GM12878 (cell line): ENCODE measurements at regions not wholly inside any gene's neighbourhood (a gene's known extent, or its start where the extent isn't known, plus 50 kb on each side); places are given as distances from the start of the nearest gene placed in this dataset.

Experiments used
- KAT2A ChIP-seq: conservative IDR thresholded peaks from 2 replicates; pipeline ENCODE4 v1.6.1; 2011; ENCODE audit warnings: low read depth, low read length; ENCODE audit not compliant: control insufficient read depth
- MYC ChIP-seq: IDR thresholded peaks from 2 replicates; pipeline ENCODE4 v1.6.1; 2011; ENCODE audit warnings: mild to moderate bottlenecking, low read length, moderate library complexity, inconsistent platforms; ENCODE audit not compliant: insufficient read depth, insufficient replicate concordance, insufficient read length, severe bottlenecking
- NFYB ChIP-seq: IDR thresholded peaks from 2 replicates; pipeline ENCODE4 v1.6.1; 2011; ENCODE audit warnings: low read depth, mild to moderate bottlenecking, low read length, improper control_type of control experiment, moderate library complexity; ENCODE audit not compliant: insufficient read depth
- RFX5 ChIP-seq: IDR thresholded peaks from 2 replicates; pipeline ENCODE4 v1.6.1; 2011; ENCODE audit warnings: low read depth, low read length, improper control_type of control experiment
- SP1 ChIP-seq: IDR thresholded peaks from one replicate; pipeline ENCODE4 v1.6.1; 2011; ENCODE audit warnings: low read depth, low read length
- SUZ12 ChIP-seq: fragments of 200-600 bp; sonication (generic); IDR thresholded peaks from one replicate; pipeline ENCODE4 v1.6.1; 2018; ENCODE audit warnings: antibody characterized with exemption, mild to moderate bottlenecking; ENCODE audit not compliant: unreplicated experiment
- ZNF274 ChIP-seq: IDR thresholded peaks from one replicate; pipeline ENCODE4 v1.8.0; 2011; ENCODE audit not compliant: insufficient read length, insufficient read depth
- TF ChIP-seq, protein P1 (sequence below): IDR thresholded peaks from 2 replicates; pipeline ENCODE4 v1.6.1; 2012; ENCODE audit warnings: improper control_type of control experiment, low read depth, low read length; ENCODE audit not compliant: insufficient replicate concordance
- TF ChIP-seq, protein P2 (sequence below): IDR thresholded peaks from 2 replicates; pipeline ENCODE4 v1.6.1; 2011; ENCODE audit warnings: low read depth, mild to moderate bottlenecking, low read length, moderate library complexity, borderline replicate concordance; ENCODE audit errors: extremely low read depth
- TF ChIP-seq, protein P3 (sequence below): IDR thresholded peaks from 2 replicates; pipeline ENCODE4 v1.6.1; 2012; ENCODE audit warnings: low read depth, low read length, improper control_type of control experiment
- TF ChIP-seq, protein P4 (sequence below): fragments of 450-650 bp; IDR thresholded peaks from 2 replicates; pipeline ENCODE4 v1.6.1; 2018; ENCODE audit warnings: mild to moderate bottlenecking, low read depth, moderate library complexity; ENCODE audit not compliant: partially characterized antibody
- TF ChIP-seq, protein P5 (sequence below): IDR thresholded peaks from 2 replicates; pipeline ENCODE4 v1.6.1; 2012; ENCODE audit warnings: mild to moderate bottlenecking, low read depth, low read length
- TF ChIP-seq, protein P6 (sequence below): fragments of 450-650 bp; IDR thresholded peaks from 2 replicates; pipeline ENCODE4 v1.6.1; 2017; ENCODE audit warnings: borderline replicate concordance

DNA sequence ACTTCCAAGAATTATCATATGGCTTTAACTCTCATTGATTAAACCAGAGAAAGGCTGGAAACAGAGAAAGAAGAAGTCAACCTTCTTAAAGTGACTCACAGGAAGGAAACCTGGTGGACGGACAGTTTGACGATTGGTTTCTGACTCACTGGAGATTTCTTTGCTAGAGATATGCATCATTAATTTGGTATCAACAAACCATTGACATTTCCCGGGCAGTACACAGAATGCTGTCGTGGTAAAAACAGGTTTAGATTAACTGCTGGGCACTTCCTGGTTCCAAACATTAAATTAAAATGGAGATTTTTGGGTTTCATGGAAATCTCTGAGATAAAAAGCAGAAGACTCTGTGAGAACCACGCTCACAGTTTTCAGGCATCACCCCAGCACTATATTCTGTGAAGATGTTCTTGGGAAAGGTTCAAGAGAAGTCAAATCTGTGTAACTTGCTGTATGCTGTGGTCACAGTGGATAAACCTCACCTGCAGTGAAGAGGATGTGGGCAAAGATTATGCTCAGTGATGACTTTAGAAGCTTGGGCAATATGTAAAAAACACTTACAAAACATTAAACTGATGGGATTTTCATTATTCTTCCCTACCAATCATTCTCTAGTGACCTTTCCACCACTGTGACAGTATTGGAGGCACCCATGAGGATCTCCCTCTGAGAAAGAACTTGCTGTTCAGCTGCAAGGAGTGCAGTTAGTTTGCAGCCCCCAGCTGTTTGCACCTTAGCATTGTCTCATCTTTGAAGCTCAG lies 61.1 kb upstream of the CD44 start (continued):
- TF ChIP-seq, protein P1, sequence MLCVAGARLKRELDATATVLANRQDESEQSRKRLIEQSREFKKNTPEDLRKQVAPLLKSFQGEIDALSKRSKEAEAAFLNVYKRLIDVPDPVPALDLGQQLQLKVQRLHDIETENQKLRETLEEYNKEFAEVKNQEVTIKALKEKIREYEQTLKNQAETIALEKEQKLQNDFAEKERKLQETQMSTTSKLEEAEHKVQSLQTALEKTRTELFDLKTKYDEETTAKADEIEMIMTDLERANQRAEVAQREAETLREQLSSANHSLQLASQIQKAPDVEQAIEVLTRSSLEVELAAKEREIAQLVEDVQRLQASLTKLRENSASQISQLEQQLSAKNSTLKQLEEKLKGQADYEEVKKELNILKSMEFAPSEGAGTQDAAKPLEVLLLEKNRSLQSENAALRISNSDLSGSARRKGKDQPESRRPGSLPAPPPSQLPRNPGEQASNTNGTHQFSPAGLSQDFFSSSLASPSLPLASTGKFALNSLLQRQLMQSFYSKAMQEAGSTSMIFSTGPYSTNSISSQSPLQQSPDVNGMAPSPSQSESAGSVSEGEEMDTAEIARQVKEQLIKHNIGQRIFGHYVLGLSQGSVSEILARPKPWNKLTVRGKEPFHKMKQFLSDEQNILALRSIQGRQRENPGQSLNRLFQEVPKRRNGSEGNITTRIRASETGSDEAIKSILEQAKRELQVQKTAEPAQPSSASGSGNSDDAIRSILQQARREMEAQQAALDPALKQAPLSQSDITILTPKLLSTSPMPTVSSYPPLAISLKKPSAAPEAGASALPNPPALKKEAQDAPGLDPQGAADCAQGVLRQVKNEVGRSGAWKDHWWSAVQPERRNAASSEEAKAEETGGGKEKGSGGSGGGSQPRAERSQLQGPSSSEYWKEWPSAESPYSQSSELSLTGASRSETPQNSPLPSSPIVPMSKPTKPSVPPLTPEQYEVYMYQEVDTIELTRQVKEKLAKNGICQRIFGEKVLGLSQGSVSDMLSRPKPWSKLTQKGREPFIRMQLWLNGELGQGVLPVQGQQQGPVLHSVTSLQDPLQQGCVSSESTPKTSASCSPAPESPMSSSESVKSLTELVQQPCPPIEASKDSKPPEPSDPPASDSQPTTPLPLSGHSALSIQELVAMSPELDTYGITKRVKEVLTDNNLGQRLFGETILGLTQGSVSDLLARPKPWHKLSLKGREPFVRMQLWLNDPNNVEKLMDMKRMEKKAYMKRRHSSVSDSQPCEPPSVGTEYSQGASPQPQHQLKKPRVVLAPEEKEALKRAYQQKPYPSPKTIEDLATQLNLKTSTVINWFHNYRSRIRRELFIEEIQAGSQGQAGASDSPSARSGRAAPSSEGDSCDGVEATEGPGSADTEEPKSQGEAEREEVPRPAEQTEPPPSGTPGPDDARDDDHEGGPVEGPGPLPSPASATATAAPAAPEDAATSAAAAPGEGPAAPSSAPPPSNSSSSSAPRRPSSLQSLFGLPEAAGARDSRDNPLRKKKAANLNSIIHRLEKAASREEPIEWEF = no peak
- TF ChIP-seq, protein P2, sequence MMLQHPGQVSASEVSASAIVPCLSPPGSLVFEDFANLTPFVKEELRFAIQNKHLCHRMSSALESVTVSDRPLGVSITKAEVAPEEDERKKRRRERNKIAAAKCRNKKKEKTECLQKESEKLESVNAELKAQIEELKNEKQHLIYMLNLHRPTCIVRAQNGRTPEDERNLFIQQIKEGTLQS = no peak
- TF ChIP-seq SP1 (no peak), SUZ12 (no peak), RFX5 (no peak), NFYB (0 out of 2 replicates have a peak, but pooled peaks have one; percentile 52), ZNF274 (no peak), MYC (no peak), KAT2A (no peak)
- TF ChIP-seq, protein P3, sequence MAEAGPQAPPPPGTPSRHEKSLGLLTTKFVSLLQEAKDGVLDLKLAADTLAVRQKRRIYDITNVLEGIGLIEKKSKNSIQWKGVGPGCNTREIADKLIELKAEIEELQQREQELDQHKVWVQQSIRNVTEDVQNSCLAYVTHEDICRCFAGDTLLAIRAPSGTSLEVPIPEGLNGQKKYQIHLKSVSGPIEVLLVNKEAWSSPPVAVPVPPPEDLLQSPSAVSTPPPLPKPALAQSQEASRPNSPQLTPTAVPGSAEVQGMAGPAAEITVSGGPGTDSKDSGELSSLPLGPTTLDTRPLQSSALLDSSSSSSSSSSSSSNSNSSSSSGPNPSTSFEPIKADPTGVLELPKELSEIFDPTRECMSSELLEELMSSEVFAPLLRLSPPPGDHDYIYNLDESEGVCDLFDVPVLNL = no peak
- TF ChIP-seq, protein P4, sequence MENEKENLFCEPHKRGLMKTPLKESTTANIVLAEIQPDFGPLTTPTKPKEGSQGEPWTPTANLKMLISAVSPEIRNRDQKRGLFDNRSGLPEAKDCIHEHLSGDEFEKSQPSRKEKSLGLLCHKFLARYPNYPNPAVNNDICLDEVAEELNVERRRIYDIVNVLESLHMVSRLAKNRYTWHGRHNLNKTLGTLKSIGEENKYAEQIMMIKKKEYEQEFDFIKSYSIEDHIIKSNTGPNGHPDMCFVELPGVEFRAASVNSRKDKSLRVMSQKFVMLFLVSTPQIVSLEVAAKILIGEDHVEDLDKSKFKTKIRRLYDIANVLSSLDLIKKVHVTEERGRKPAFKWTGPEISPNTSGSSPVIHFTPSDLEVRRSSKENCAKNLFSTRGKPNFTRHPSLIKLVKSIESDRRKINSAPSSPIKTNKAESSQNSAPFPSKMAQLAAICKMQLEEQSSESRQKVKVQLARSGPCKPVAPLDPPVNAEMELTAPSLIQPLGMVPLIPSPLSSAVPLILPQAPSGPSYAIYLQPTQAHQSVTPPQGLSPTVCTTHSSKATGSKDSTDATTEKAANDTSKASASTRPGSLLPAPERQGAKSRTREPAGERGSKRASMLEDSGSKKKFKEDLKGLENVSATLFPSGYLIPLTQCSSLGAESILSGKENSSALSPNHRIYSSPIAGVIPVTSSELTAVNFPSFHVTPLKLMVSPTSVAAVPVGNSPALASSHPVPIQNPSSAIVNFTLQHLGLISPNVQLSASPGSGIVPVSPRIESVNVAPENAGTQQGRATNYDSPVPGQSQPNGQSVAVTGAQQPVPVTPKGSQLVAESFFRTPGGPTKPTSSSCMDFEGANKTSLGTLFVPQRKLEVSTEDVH = no peak
- TF ChIP-seq, protein P5, sequence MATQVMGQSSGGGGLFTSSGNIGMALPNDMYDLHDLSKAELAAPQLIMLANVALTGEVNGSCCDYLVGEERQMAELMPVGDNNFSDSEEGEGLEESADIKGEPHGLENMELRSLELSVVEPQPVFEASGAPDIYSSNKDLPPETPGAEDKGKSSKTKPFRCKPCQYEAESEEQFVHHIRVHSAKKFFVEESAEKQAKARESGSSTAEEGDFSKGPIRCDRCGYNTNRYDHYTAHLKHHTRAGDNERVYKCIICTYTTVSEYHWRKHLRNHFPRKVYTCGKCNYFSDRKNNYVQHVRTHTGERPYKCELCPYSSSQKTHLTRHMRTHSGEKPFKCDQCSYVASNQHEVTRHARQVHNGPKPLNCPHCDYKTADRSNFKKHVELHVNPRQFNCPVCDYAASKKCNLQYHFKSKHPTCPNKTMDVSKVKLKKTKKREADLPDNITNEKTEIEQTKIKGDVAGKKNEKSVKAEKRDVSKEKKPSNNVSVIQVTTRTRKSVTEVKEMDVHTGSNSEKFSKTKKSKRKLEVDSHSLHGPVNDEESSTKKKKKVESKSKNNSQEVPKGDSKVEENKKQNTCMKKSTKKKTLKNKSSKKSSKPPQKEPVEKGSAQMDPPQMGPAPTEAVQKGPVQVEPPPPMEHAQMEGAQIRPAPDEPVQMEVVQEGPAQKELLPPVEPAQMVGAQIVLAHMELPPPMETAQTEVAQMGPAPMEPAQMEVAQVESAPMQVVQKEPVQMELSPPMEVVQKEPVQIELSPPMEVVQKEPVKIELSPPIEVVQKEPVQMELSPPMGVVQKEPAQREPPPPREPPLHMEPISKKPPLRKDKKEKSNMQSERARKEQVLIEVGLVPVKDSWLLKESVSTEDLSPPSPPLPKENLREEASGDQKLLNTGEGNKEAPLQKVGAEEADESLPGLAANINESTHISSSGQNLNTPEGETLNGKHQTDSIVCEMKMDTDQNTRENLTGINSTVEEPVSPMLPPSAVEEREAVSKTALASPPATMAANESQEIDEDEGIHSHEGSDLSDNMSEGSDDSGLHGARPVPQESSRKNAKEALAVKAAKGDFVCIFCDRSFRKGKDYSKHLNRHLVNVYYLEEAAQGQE = no peak
- TF ChIP-seq, protein P6, sequence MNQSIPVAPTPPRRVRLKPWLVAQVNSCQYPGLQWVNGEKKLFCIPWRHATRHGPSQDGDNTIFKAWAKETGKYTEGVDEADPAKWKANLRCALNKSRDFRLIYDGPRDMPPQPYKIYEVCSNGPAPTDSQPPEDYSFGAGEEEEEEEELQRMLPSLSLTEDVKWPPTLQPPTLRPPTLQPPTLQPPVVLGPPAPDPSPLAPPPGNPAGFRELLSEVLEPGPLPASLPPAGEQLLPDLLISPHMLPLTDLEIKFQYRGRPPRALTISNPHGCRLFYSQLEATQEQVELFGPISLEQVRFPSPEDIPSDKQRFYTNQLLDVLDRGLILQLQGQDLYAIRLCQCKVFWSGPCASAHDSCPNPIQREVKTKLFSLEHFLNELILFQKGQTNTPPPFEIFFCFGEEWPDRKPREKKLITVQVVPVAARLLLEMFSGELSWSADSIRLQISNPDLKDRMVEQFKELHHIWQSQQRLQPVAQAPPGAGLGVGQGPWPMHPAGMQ = no peak
